PFSK-1 (cell line): ENCODE measurements at regions not wholly inside any gene's neighbourhood (a gene's known extent, or its start where the extent isn't known, plus 50 kb on each side); places are given as distances from the start of the nearest gene placed in this dataset.

ENCODE experiments used
- FOXP2 ChIP-seq: optimal IDR thresholded peaks from 2 replicates; pipeline ENCODE3; 2011; ENCODE audit warnings: borderline replicate concordance, control low read depth, inconsistent platforms; ENCODE audit not compliant: insufficient read depth; ENCODE audit errors: extremely low read length, extremely low read depth
- POLR2AphosphoS5 ChIP-seq: IDR thresholded peaks from 2 replicates; pipeline ENCODE4 v1.6.1; 2012; ENCODE audit warnings: low read depth, mild to moderate bottlenecking, control low read depth, low read length, moderate library complexity
- SIN3A ChIP-seq: IDR thresholded peaks from 2 replicates; pipeline ENCODE4 v1.6.1; 2012; ENCODE audit warnings: mild to moderate bottlenecking, low read length, moderate library complexity, borderline replicate concordance; ENCODE audit not compliant: insufficient read depth
- TAF1 ChIP-seq: IDR thresholded peaks from 2 replicates; pipeline ENCODE4 v1.6.1; 2012; ENCODE audit warnings: low read length, control low read depth, borderline replicate concordance; ENCODE audit not compliant: insufficient read depth
- TF ChIP-seq, protein P1 (sequence below), 2 experiments: IDR thresholded peaks; 2 replicates each; pipeline versions ENCODE4 v1.6.1 to v1.8.0; 2011 to 2012; ENCODE audit warnings: low read depth in 2 of 2, low read length in 2 of 2, control low read depth in 1 of 2, inconsistent platforms in 1 of 2, mild to moderate bottlenecking in 1 of 2, moderate library complexity in 1 of 2; ENCODE audit not compliant: insufficient read depth in 1 of 2

DNA sequence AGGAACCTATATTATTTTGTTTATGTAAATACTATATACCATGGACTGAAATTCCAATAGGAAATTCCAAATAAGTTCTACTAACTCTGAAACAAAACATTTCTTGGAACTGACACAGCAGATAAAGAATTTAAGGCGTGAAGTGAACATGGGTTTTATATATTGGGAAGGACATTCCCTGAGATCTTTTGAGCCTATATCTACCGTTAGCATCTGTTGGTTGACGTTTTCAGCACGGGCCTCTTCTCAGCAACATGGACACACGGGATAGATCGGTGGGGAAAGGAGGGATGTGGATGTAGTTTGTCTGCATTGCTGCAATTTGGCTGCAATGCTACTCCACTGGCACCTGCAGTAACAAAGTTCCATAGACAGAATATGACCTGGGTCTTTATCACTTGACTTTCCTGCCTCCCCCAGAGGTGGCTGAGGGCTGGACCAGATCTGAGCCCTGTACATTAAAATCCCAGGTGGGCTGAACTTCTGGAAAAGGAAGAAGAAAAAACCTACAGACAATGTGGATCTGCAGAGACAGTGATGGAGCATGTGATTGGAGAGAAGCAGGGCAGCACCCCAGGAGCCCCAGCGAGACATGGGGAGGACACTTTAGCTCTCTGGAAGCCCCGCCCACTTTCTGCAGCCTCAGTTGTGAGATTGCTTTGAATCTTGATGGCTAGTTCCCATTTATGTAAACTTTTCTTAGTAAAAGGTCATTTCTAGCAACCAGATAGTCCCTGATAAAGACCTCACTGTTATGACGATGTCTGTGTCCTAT lies 91.2 kb upstream of the CPEB4 start:
- no peak for TF ChIP-seq FOXP2
- TF ChIP-seq TAF1: no peak
- TF ChIP-seq, protein P1, sequence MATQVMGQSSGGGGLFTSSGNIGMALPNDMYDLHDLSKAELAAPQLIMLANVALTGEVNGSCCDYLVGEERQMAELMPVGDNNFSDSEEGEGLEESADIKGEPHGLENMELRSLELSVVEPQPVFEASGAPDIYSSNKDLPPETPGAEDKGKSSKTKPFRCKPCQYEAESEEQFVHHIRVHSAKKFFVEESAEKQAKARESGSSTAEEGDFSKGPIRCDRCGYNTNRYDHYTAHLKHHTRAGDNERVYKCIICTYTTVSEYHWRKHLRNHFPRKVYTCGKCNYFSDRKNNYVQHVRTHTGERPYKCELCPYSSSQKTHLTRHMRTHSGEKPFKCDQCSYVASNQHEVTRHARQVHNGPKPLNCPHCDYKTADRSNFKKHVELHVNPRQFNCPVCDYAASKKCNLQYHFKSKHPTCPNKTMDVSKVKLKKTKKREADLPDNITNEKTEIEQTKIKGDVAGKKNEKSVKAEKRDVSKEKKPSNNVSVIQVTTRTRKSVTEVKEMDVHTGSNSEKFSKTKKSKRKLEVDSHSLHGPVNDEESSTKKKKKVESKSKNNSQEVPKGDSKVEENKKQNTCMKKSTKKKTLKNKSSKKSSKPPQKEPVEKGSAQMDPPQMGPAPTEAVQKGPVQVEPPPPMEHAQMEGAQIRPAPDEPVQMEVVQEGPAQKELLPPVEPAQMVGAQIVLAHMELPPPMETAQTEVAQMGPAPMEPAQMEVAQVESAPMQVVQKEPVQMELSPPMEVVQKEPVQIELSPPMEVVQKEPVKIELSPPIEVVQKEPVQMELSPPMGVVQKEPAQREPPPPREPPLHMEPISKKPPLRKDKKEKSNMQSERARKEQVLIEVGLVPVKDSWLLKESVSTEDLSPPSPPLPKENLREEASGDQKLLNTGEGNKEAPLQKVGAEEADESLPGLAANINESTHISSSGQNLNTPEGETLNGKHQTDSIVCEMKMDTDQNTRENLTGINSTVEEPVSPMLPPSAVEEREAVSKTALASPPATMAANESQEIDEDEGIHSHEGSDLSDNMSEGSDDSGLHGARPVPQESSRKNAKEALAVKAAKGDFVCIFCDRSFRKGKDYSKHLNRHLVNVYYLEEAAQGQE (IDR thresholded peaks at IDR 0.05; ENCODE audit: insufficient read depth in 1 of 2, low read depth in 2 of 2, low read length in 2 of 2): no peak
- no peak for TF ChIP-seq SIN3A
- no peak for TF ChIP-seq POLR2AphosphoS5

DNA sequence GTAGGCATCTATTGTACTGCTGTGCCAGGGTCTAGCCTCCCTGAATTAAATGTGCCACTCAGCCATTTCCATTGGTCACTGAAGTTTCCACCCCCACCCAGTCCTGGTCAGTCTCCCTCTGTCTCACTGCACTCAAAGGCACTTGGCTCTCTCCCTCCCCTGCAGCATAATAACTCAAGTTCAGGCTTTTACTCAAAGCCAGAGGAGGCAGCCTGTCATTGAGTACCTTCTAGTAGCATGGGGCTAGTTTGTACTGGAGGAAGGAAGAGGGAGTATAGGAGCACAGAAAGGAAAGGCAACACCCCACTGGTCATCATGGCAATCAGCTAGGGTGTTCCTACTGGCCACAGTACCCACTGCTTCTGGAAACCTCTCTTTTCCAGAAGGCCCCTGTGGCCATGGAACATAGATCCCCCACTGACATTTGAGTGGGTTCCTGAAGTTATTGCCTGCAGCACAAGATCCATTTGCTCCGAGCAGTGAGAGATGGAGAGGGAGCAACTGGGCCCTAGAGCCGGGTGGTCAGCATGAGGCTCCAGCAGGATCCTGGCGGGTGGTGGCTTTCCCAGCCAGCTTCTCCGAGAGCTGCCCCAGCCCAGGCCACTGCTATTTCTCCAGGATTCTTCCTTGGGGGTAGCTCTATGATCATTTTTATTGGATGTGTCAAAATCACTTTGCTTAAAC lies 89.9 kb upstream of the CPEB4 start:
- TF ChIP-seq SIN3A: no peak
- no peak for TF ChIP-seq POLR2AphosphoS5
- TF ChIP-seq FOXP2: no peak
- TF ChIP-seq, protein P1 (IDR thresholded peaks at IDR 0.05; ENCODE audit: insufficient read depth in 1 of 2, low read depth in 2 of 2, low read length in 2 of 2): no peak
- no peak for TF ChIP-seq TAF1

- no peak for TF ChIP-seq POLR2AphosphoS5
- TF ChIP-seq TAF1: no peak
- no peak for TF ChIP-seq FOXP2
- TF ChIP-seq, protein P1 (IDR thresholded peaks at IDR 0.05; ENCODE audit: insufficient read depth in 1 of 2, low read depth in 2 of 2, low read length in 2 of 2): no peak
- no peak for TF ChIP-seq SIN3A
Observed at GRCh38 chr5:173800340-173800739, 87.8 kb upstream of the CPEB4 start.

- no peak for TF ChIP-seq FOXP2
- TF ChIP-seq TAF1: no peak
- no peak for TF ChIP-seq POLR2AphosphoS5
- no peak for TF ChIP-seq SIN3A
- TF ChIP-seq, protein P1 (IDR thresholded peaks at IDR 0.05; ENCODE audit: insufficient read depth in 1 of 2, low read depth in 2 of 2, low read length in 2 of 2): no peak
Observed at GRCh38 chr5:173801006-173801405, 87.1 kb upstream of the CPEB4 start.
